Left lobe of liver (tissue), 2 donors: ENCODE measurements at regions not wholly inside any gene's neighbourhood (a gene's known extent, or its start where the extent isn't known, plus 50 kb on each side); places are given as distances from the start of the nearest gene placed in this dataset.
"Not testable (repeated sequence)": the region's sequence is repeated elsewhere in the genome, so short reads cannot be mapped to it uniquely, and the experiment has no call there.

Source experiments
- ATAC-seq: fragments of 200-7000 bp; cut with Tn5 transposase; one replicate; pipeline ENCODE4 v1.9.1; 2020; ENCODE audit warnings: mild to moderate bottlenecking, moderate library complexity
- DNase-seq: peaks from one replicate; pipeline ENCODE4 v3.0.0-alpha.2; 2020; ENCODE audit warnings: low spot score
- donor health status: DM: no; HTN: no; CAD: no; lungs with moderate emphysema.
- donor health status: DM: no; HTN: yes; CAD: no.

- ATAC-seq (no peak), DNase-seq (no peak)
Measured at GRCh38 chr11:96506953-96507354, 117.1 kb downstream of the JRKL start.

- no peak for ATAC-seq
- no peak for DNase-seq
Measured at GRCh38 chr11:96508861-96509260, 119.0 kb downstream of the JRKL start.

GRCh38 chr11:96520939-96521338 is 131.1 kb downstream of the JRKL start:
- no peak for ATAC-seq
- DNase-seq: no peak

- no peak for ATAC-seq
- no peak for DNase-seq
Measured at GRCh38 chr11:96523656-96524055, 133.8 kb downstream of the JRKL start.

GRCh38 chr11:96524475-96524874 is 134.7 kb downstream of the JRKL start:
- DNase-seq (no peak), ATAC-seq (no peak)

- ATAC-seq (no peak), DNase-seq (no peak)
Measured at GRCh38 chr11:96530473-96530872, 140.7 kb downstream of the JRKL start.

- ATAC-seq (no peak), DNase-seq (no peak)
Measured at GRCh38 chr11:96538104-96538503, 148.3 kb downstream of the JRKL start.

- no peak for DNase-seq
- ATAC-seq: no peak
Measured at GRCh38 chr11:96538622-96539021, 148.8 kb downstream of the JRKL start.

GRCh38 chr11:96540875-96541274 is 151.1 kb downstream of the JRKL start:
- ATAC-seq (no peak), DNase-seq (no peak)

- DNase-seq: no peak
- ATAC-seq: no peak
Measured at GRCh38 chr11:96543177-96543576, 153.4 kb downstream of the JRKL start.

GRCh38 chr11:96545192-96545591 is 155.4 kb downstream of the JRKL start:
- ATAC-seq, DNase-seq: not testable (repeated sequence)

GRCh38 chr11:96551136-96551535 is 161.3 kb downstream of the JRKL start:
- no peak for ATAC-seq

GRCh38 chr11:96554236-96554820 is 164.5 kb downstream of the JRKL start:
- no peak for DNase-seq
- no peak for ATAC-seq

More at GRCh38 chr11:96551136-96551535, 161.3 kb downstream of the JRKL start:
- DNase-seq: no peak

GRCh38 chr11:96555826-96556225 is 166.0 kb downstream of the JRKL start:
- ATAC-seq, DNase-seq: not testable (repeated sequence)

GRCh38 chr11:96560727-96561126 is 170.9 kb downstream of the JRKL start:
- DNase-seq, ATAC-seq: not testable (repeated sequence)

- no peak for DNase-seq
- peak; percentile 63 for ATAC-seq
Measured at GRCh38 chr11:96567176-96567575, 177.4 kb downstream of the JRKL start.

- no peak for DNase-seq
- no peak for ATAC-seq
Measured at GRCh38 chr11:96567667-96568066, 177.9 kb downstream of the JRKL start.

- ATAC-seq (no peak), DNase-seq (no peak)
Measured at GRCh38 chr11:96576383-96576782, 186.6 kb downstream of the JRKL start.

GRCh38 chr11:96578379-96578778 is 188.6 kb downstream of the JRKL start:
- ATAC-seq: no peak
- DNase-seq: no peak

- DNase-seq (no peak), ATAC-seq (no peak)
Measured at GRCh38 chr11:96579656-96580055, 189.8 kb downstream of the JRKL start.

GRCh38 chr11:96580476-96581040 is 190.7 kb downstream of the JRKL start:
- DNase-seq (no peak), ATAC-seq (no peak)

- not testable (repeated sequence) for DNase-seq
Measured at GRCh38 chr11:96585944-96586880, 196.4 kb downstream of the JRKL start.

More at GRCh38 chr11:96585944-96586880, 196.4 kb downstream of the JRKL start:
- ATAC-seq: not testable (repeated sequence)
